ENCODE measurements at regions not wholly inside any gene's neighbourhood (a gene's known extent, or its start where the extent isn't known, plus 50 kb on each side); places are given as distances from the start of the nearest gene placed in this dataset.

GRCh38 chr2:343355-343754, 55.5 kb upstream of the ALKAL2 start:
- ATAC-seq (ENCODE audit: insufficient number of reproducible peaks, low FRiP score, low read depth) (no peak), DNase-seq (ENCODE audit: low spot score) (no peak)
- Histone ChIP-seq H3K27me3 (replicated peaks; ENCODE audit: insufficient read depth) (no peaks in the 10 kb centered on the region), H3K36me3 (no peaks in the 10 kb centered on the region), H3K4me1 (ENCODE audit: control insufficient read depth in 1 of 2, low read depth in 2 of 2) (no peaks in the 10 kb centered on the region), H3K27ac (no peak overlapping the region), H3K4me3 (no peak overlapping the region), H3K9me3 (peaks cover 4% of the 10 kb centered on the region)
- TF ChIP-seq, protein P1, sequence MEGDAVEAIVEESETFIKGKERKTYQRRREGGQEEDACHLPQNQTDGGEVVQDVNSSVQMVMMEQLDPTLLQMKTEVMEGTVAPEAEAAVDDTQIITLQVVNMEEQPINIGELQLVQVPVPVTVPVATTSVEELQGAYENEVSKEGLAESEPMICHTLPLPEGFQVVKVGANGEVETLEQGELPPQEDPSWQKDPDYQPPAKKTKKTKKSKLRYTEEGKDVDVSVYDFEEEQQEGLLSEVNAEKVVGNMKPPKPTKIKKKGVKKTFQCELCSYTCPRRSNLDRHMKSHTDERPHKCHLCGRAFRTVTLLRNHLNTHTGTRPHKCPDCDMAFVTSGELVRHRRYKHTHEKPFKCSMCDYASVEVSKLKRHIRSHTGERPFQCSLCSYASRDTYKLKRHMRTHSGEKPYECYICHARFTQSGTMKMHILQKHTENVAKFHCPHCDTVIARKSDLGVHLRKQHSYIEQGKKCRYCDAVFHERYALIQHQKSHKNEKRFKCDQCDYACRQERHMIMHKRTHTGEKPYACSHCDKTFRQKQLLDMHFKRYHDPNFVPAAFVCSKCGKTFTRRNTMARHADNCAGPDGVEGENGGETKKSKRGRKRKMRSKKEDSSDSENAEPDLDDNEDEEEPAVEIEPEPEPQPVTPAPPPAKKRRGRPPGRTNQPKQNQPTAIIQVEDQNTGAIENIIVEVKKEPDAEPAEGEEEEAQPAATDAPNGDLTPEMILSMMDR (IDR thresholded peaks at IDR 0.05): no peak

GRCh38 chr2:341912-342311, 54.0 kb upstream of the ALKAL2 start:
- Histone ChIP-seq H3K27ac (no peak overlapping the region), H3K4me3 (no peak overlapping the region), H3K27me3 (replicated peaks; ENCODE audit: insufficient read depth) (no peaks in the 10 kb centered on the region), H3K4me1 (ENCODE audit: control insufficient read depth in 1 of 2, low read depth in 2 of 2) (no peaks in the 10 kb centered on the region), H3K36me3 (no peaks in the 10 kb centered on the region), H3K9me3 (peaks cover 9% of the 10 kb centered on the region)
- ATAC-seq (ENCODE audit: insufficient number of reproducible peaks, low FRiP score, low read depth) (no peak), DNase-seq (ENCODE audit: low spot score) (no peak)
- TF ChIP-seq, protein P1 (IDR thresholded peaks at IDR 0.05): no peak

DNA sequence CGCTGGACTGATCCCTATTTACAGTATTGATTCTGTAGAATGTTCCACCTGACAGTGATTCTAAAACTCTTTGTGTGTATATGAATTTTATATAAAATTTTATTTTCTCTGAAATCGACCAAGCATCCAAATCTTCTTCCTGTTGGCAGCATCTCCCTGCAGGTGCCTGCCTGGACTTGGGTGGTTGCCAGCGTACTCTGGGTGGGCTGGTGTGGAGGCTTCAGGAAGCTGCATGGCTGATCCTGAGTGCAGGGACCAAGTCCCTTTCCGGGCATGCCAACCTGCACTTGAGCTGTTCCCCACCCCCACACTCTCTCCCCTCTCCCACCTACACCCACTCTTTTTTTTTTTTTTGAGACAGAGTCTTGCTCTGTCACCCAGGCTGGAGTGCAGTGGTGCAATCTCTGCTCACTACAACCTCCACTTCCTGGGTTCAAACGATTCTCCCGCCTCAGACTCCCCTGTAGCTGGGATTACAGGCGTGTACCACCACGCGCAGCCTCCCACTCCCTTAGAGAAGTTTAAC, 53.2 kb upstream of the ALKAL2 start:
- H3K4me3 ChIP-seq: no peak overlapping the region
- no peak overlapping the region for H3K27ac ChIP-seq
- ATAC-seq (ENCODE audit: insufficient number of reproducible peaks, low FRiP score, low read depth) (no peak), DNase-seq (ENCODE audit: low spot score) (no peak)
- peaks cover 13% of the 10 kb centered on the region for H3K9me3 ChIP-seq
- no peaks in the 10 kb centered on the region for H3K36me3 ChIP-seq
- no peaks in the 10 kb centered on the region for H3K4me1 ChIP-seq (ENCODE audit: control insufficient read depth in 1 of 2, low read depth in 2 of 2)
- TF ChIP-seq, protein P1 (IDR thresholded peaks at IDR 0.05): no peak
- H3K27me3 ChIP-seq (replicated peaks; ENCODE audit: insufficient read depth): no peaks in the 10 kb centered on the region
